Suprapubic skin (tissue), 4 donors: ENCODE measurements at regions not wholly inside any gene's neighbourhood (a gene's known extent, or its start where the extent isn't known, plus 50 kb on each side); places are given as distances from the start of the nearest gene placed in this dataset.
"Not testable (repeated sequence)": the region's sequence is repeated elsewhere in the genome, so short reads cannot be mapped to it uniquely, and the experiment has no call there.

ENCODE experiments used
- DNase-seq, 2 donors: peaks; one replicate each; pipeline ENCODE4 v3.0.0-alpha.2; 2019; ENCODE audit warnings: low spot score in 2 of 2
- H3K27ac ChIP-seq: fragments of 200-600 bp; sonication (generic); one replicate; pipeline ENCODE4 v1.5.1; 2019
- H3K27me3 ChIP-seq: fragments of 200-600 bp; sonication (generic); one replicate; pipeline ENCODE4 v1.5.1; 2019
- H3K36me3 ChIP-seq: fragments of 200-600 bp; sonication (generic); one replicate; pipeline ENCODE4 v1.5.1; 2019
- H3K4me1 ChIP-seq: fragments of 200-600 bp; sonication (generic); one replicate; pipeline ENCODE4 v1.5.1; 2019
- H3K4me3 ChIP-seq: fragments of 200-600 bp; sonication (generic); one replicate; pipeline ENCODE4 v1.5.1; 2019; ENCODE audit warnings: mild to moderate bottlenecking
- H3K9me3 ChIP-seq: fragments of 200-600 bp; sonication (generic); one replicate; pipeline ENCODE4 v1.5.1; 2019
- EP300 ChIP-seq: sonication (generic); formaldehyde crosslinking; IDR thresholded peaks from one replicate; pipeline ENCODE4 v1.6.1; 2017; ENCODE audit warnings: antibody characterized with exemption
- POLR2A ChIP-seq, 2 donors: fragments of 450-650 bp; IDR thresholded peaks; one replicate each; pipeline ENCODE4 v1.6.1; 2017; ENCODE audit warnings: antibody characterized with exemption in 2 of 2, mild to moderate bottlenecking in 2 of 2, moderate library complexity in 2 of 2
- POLR2AphosphoS5 ChIP-seq, 3 donors: sonication (generic); formaldehyde crosslinking; IDR thresholded peaks; one replicate each; pipeline ENCODE4 v1.6.1; 2017; ENCODE audit warnings: antibody characterized with exemption in 3 of 3
- WGBS: methylation state at CpG from one replicate; pipeline ENCODE4 v1.1.5; 2018; 5-methylcytosine and 5-hydroxymethylcytosine counted together
- TF ChIP-seq, protein P1 (sequence below), 2 donors: fragments of 200-600 bp in 1 of 2; fragments of 450-650 bp in 1 of 2; sonication (generic) in 1 of 2; IDR thresholded peaks; one replicate each; pipeline ENCODE4 v1.5.1; 2016 to 2019; ENCODE audit warnings: antibody characterized with exemption in 2 of 2, mild to moderate bottlenecking in 1 of 2, moderate library complexity in 1 of 2

DNA sequence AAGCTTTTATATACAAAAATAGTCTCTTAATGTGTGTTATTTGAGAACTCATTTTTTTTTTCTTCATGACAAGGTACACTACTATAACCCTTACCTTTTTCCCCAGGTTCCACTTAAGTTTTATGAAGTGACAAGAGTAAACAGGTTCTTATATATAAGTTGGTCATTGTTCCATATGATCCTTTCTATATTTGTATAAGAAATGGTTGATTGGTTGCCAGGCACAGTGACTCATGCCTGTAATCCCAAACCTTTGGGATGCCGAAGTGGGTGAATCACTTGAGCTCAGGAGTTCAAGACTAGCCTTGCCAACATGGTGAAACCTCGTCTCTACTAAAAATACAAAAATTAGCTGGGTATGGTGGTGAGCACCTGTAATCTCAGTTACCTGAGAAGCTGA is 108.3 kb downstream of the PCSK1 start:
- TF ChIP-seq, protein P1, sequence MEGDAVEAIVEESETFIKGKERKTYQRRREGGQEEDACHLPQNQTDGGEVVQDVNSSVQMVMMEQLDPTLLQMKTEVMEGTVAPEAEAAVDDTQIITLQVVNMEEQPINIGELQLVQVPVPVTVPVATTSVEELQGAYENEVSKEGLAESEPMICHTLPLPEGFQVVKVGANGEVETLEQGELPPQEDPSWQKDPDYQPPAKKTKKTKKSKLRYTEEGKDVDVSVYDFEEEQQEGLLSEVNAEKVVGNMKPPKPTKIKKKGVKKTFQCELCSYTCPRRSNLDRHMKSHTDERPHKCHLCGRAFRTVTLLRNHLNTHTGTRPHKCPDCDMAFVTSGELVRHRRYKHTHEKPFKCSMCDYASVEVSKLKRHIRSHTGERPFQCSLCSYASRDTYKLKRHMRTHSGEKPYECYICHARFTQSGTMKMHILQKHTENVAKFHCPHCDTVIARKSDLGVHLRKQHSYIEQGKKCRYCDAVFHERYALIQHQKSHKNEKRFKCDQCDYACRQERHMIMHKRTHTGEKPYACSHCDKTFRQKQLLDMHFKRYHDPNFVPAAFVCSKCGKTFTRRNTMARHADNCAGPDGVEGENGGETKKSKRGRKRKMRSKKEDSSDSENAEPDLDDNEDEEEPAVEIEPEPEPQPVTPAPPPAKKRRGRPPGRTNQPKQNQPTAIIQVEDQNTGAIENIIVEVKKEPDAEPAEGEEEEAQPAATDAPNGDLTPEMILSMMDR (IDR thresholded peaks at IDR 0.05): no peak
- TF ChIP-seq POLR2A (IDR thresholded peaks at IDR 0.05): no peak
- no peak for TF ChIP-seq EP300
- no peak for TF ChIP-seq POLR2AphosphoS5 (IDR thresholded peaks at IDR 0.05)
- Histone ChIP-seq H3K4me1 (no peaks in the 10 kb centered on the region), H3K27ac (no peak overlapping the region), H3K4me3 (no peak overlapping the region), H3K36me3 (no peaks in the 10 kb centered on the region), H3K27me3 (no peaks in the 10 kb centered on the region), H3K9me3 (no peaks in the 10 kb centered on the region)
- no peak for DNase-seq
- 62% methylated on average over 2 of the region's 2 CpGs for WGBS

DNA sequence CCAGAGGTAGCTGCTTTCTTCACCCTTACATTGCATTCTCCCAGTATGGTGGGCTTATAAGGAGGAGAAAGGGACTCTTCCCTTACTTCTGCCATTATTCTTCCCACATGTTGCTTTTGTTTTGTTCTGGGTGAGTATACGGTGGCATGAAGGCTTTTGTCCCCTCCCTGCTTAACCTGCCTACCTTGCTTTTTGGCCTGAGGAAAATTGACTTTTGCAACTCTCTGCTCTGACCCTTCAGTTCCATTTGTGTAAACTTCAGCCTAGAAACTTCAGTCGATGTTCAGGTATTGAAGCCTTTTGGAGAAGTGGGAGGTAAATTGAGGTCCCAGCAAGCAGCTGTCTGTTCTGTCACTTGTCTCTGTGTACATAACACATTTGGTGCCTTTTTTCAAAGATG is 110.2 kb downstream of the PCSK1 start:
- TF ChIP-seq, protein P1 (IDR thresholded peaks at IDR 0.05): no peak
- no peak for TF ChIP-seq POLR2A (IDR thresholded peaks at IDR 0.05)
- no peak for TF ChIP-seq EP300
- no peak for TF ChIP-seq POLR2AphosphoS5 (IDR thresholded peaks at IDR 0.05)
- DNase-seq: no peak
- Histone ChIP-seq H3K4me1 (no peaks in the 10 kb centered on the region), H3K27me3 (no peaks in the 10 kb centered on the region), H3K27ac (no peak overlapping the region), H3K36me3 (no peaks in the 10 kb centered on the region), H3K4me3 (no peak overlapping the region), H3K9me3 (no peaks in the 10 kb centered on the region)
- 70% methylated on average over 2 of the region's 2 CpGs for WGBS

DNA sequence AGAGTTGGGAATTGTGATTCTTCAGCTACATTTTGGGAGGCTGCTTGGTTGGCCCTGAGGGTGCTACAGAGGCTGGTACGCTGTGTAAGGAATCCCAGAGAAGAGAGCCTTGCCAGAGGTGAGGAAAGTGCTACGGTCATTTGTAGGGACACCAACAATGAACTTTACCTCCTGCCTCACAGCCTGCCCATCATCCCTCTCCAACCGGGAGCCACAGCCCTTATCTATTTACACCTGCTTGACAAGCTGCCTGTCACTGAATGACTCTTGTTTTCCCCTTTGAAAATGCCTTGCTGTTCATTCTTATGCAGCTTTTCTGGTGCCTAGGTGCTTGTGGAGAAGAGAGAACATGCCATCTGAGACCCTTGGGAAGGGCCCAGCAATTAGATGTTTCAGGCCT is 110.8 kb downstream of the PCSK1 start:
- H3K4me3 ChIP-seq: no peak overlapping the region
- TF ChIP-seq POLR2A (IDR thresholded peaks at IDR 0.05): no peak
- no peak for TF ChIP-seq POLR2AphosphoS5 (IDR thresholded peaks at IDR 0.05)
- TF ChIP-seq, protein P1 (IDR thresholded peaks at IDR 0.05): no peak
- no peak for TF ChIP-seq EP300
- WGBS: 79% methylated on average over 3 of the region's 3 CpGs
- H3K9me3 ChIP-seq: no peaks in the 10 kb centered on the region
- no peaks in the 10 kb centered on the region for H3K4me1 ChIP-seq
- no peaks in the 10 kb centered on the region for H3K27me3 ChIP-seq
- no peak overlapping the region for H3K27ac ChIP-seq
- no peaks in the 10 kb centered on the region for H3K36me3 ChIP-seq
- DNase-seq: no peak

DNA sequence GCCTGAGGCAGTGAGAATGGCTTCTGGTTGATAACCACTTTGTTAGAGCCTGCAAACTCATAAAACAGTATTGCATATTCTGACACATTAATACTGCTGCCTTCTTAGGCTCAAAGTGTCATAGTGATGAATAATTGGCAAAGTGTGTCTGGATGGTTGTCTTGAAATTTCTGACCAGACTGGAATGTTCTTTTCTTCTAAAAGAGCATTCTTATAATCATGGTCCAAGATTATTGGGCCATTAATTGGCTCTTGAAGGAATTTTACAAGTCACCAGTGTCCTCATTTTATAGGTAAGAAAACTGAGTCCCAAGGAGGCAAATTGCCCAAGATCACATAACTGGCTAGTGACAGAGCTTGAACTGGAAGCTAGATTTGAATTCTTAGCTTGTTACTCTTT is 111.7 kb downstream of the PCSK1 start:
- no peak overlapping the region for H3K27ac ChIP-seq
- no peak for TF ChIP-seq POLR2A (IDR thresholded peaks at IDR 0.05)
- TF ChIP-seq EP300: no peak
- TF ChIP-seq, protein P1 (IDR thresholded peaks at IDR 0.05): no peak
- no peak for TF ChIP-seq POLR2AphosphoS5 (IDR thresholded peaks at IDR 0.05)
- DNase-seq: no peak
- H3K9me3 ChIP-seq: no peaks in the 10 kb centered on the region
- no peaks in the 10 kb centered on the region for H3K27me3 ChIP-seq
- no peak overlapping the region for H3K4me3 ChIP-seq
- H3K36me3 ChIP-seq: no peaks in the 10 kb centered on the region
- no peaks in the 10 kb centered on the region for H3K4me1 ChIP-seq

DNA sequence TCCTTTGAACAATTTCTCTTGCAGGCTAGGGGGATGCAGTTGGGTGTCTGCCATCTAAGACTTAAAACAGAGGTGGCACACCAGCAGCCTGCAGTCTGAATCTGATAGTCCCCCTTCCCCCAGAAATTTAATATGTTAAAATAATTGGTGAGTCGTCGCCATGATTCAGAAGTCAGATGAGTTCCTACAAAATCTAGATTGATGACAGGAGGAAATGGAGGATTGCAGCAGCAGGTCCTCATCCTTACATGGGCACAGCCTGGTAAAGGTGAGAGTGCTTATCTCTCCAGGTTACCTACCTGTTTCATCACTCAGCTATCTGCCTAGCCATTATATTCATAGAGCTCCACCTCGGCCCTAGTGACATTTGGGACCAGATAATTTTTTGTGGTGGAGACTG is 112.3 kb downstream of the PCSK1 start:
- Histone ChIP-seq H3K27me3 (no peaks in the 10 kb centered on the region), H3K4me3 (no peak overlapping the region), H3K36me3 (no peaks in the 10 kb centered on the region), H3K4me1 (no peaks in the 10 kb centered on the region), H3K27ac (no peak overlapping the region), H3K9me3 (no peaks in the 10 kb centered on the region)
- WGBS: 83% methylated on average over 3 of the region's 3 CpGs
- TF ChIP-seq, protein P1 (IDR thresholded peaks at IDR 0.05): no peak
- TF ChIP-seq POLR2A (IDR thresholded peaks at IDR 0.05): no peak
- TF ChIP-seq EP300: no peak
- TF ChIP-seq POLR2AphosphoS5 (IDR thresholded peaks at IDR 0.05): no peak
- no peak for DNase-seq

DNA sequence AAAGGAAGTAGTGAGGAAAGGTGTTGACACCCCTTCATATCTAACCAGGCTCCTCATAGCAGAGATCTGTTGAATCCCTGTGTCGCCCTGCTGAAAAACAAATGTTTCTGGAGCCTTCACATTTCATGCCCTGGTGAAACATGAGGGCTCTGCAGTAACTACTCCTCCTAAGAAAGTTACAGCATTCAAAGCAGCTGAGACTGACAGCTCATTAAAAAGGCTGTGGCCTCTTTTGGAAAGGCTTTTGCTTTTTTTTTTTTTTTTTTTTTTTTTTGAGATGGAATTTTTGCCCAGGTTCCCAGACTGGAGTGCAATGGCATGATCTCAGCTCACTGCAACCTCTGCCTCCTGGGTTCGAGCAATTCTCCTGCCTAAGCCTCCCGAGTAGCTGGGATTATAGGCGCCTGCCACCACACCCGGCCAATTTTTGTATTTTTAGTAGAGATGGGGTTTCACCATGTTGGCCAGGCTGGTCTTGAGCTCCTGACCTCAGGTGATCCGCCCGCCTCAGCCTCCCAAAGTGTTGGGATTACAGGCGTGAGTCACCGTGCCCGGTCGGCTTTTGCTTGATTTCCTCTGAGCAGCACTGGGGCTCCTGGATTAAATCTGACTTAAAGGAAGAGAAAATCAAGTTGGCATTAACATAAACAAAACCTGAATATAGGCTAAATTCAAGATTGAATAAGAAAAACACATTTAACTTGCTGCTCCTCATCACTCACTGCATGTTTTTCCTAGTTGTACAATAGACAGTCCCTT is 112.9 kb downstream of the PCSK1 start:
- not testable (repeated sequence) for H3K27ac ChIP-seq, H3K9me3 ChIP-seq, H3K4me1 ChIP-seq, DNase-seq, H3K27me3 ChIP-seq, H3K36me3 ChIP-seq, H3K4me3 ChIP-seq
- WGBS: 93% methylated on average over 11 of the region's 11 CpGs
